Activated naive CD4-positive, alpha-beta T cell treated with anti-CD3 and anti-CD28 coated beads for 36 hours (primary cell): ENCODE measurements at regions not wholly inside any gene's neighbourhood (a gene's known extent, or its start where the extent isn't known, plus 50 kb on each side); places are given as distances from the start of the nearest gene placed in this dataset.
"Not testable (repeated sequence)": the region's sequence is repeated elsewhere in the genome, so short reads cannot be mapped to it uniquely, and the experiment has no call there.

Experiments used
- CTCF ChIA-PET: fragments of 350-600 bp; sonication (Branson Sonifier 250); formaldehyde crosslinking; loops from one replicate; lab custom pipeline; 2021; ENCODE audit warnings: antibody characterized with exemption; lab: Charles Lee
- DNase-seq: peaks from one replicate; pipeline ENCODE4 v3.0.0-alpha.2; 2020
- H3K27ac Mint-ChIP-seq: one replicate; pipeline ENCODE4 v1.8.0; 2021; ENCODE audit warnings: mild to moderate bottlenecking, mixed read lengths
- H3K27me3 Mint-ChIP-seq: one replicate; pipeline ENCODE4 v1.8.0; 2021; ENCODE audit warnings: low read depth, mixed read lengths
- H3K36me3 Mint-ChIP-seq: one replicate; pipeline ENCODE4 v1.8.0; 2021; ENCODE audit warnings: low read depth, mixed read lengths
- H3K4me1 Mint-ChIP-seq: one replicate; pipeline ENCODE4 v1.8.0; 2021; ENCODE audit warnings: low read depth, mixed read lengths
- H3K4me3 Mint-ChIP-seq: one replicate; pipeline ENCODE4 v1.8.0; 2021; ENCODE audit warnings: mild to moderate bottlenecking, moderate library complexity, mixed read lengths
- H3K9me3 Mint-ChIP-seq: one replicate; pipeline ENCODE4 v1.8.0; 2021; ENCODE audit warnings: mixed read lengths
- intact Hi-C: fragments of 100-400 bp; cut with micrococcal nuclease; formaldehyde crosslinking; loops from one replicate; pipeline ENCODE4 v1.15.1; 2023

DNA sequence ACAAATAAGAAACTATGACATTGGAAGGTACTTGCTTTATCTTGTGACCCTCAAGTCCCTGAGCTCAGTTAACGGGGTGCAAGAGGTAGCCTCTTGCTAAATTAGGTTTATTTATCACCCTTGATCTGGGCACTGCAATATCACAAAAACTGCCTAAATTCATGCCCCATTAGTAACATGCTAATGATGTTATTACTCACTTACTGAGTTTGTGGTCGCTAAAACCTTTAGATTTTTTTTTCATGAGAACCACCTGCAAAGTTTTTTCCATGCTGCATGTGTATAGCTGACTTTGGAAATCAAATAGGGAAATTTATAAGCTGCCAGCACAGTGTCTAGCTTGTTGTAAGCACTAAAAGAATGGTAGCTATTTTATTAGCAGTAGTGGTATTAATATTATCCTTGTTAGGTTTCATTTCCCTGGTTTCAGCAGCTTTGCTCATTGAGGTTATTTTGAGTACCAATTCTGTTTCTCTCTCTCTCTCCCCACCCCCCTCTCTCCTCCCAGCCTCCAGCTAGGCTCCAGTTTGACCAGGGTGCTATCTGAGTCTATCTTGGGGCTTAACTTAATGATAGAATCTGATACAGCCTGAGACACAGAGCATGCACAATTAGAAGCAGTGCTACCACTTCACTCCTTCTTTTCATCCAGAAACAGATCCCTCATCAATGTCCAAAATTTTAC is 88.7 kb upstream of the ATP8B1 start:
- H3K9me3 Mint-ChIP-seq: peaks cover 7% of the 10 kb centered on the region
- H3K27ac Mint-ChIP-seq: no peak overlapping the region
- peaks cover 3% of the 10 kb centered on the region for H3K27me3 Mint-ChIP-seq
- intact Hi-C loops: no loop called here
- H3K36me3 Mint-ChIP-seq: no peaks in the 10 kb centered on the region
- H3K4me1 Mint-ChIP-seq: no peaks in the 10 kb centered on the region
- no peak for DNase-seq
- H3K4me3 Mint-ChIP-seq: no peak overlapping the region
- CTCF ChIA-PET: interaction anchor here (0.6 to 3.7 kb wide), 2 partner anchors 10 to 182 kb away, joined by 5 to 19 read pairs; no protein-coding TSS in a partner anchor

DNA sequence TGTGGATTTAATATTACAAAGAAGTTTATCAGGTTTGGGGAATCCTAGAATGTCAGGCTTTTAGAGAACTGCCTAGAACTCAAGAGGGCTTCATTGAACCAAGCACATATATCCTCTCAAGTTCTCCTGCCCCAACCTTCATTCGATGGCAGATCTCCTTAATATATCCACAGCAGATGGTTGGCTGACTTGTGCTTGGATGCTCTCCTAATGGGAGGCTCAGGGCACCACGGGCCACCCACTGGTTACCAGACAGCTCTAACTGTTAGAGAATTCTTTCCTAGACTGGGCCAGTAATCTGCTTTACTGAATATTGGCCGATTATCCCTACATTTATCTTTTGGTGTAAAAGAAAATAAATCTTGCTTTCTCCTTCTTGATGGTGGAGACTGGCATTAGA is 87.2 kb upstream of the ATP8B1 start:
- H3K4me1 Mint-ChIP-seq: no peaks in the 10 kb centered on the region
- H3K27me3 Mint-ChIP-seq: peaks cover 3% of the 10 kb centered on the region
- intact Hi-C loops: no loop called here
- CTCF ChIA-PET: interaction anchor here (0.5 to 3.7 kb wide), 2 partner anchors 8 to 152 kb away, joined by 3 to 19 read pairs; no protein-coding TSS in a partner anchor
- H3K36me3 Mint-ChIP-seq: no peaks in the 10 kb centered on the region
- H3K9me3 Mint-ChIP-seq: peaks cover 7% of the 10 kb centered on the region
- no peak overlapping the region for H3K4me3 Mint-ChIP-seq
- no peak for DNase-seq
- H3K27ac Mint-ChIP-seq: no peak overlapping the region

DNA sequence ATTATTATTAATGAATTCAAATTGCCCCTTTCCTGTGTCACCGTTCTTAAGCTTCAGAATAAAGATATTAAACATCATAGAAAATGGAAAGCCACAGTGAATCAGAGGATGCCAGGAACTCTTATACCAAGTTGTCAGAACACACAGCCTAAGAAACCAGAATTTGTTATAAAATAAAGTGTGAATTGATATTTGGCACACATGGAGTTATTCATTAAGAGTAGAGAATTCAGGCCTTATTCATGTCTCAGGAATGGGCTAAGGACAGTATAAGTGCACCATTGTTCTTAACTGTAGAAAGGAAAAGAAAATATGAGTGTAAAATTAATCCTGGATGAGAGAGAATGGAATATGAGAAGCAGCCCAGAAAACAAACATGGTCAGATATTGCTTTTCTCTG is 86.7 kb upstream of the ATP8B1 start:
- Mint-ChIP-seq H3K4me3 (no peak overlapping the region), H3K4me1 (no peaks in the 10 kb centered on the region), H3K27ac (no peak overlapping the region), H3K27me3 (peaks cover 3% of the 10 kb centered on the region), H3K36me3 (no peaks in the 10 kb centered on the region), H3K9me3 (peaks cover 7% of the 10 kb centered on the region)
- CTCF ChIA-PET: interaction anchor here (3.7 kb wide), 1 partner anchor 8 kb away, joined by 19 read pairs; no protein-coding TSS in a partner anchor
- intact Hi-C loops: no loop called here
- no peak for DNase-seq

DNA sequence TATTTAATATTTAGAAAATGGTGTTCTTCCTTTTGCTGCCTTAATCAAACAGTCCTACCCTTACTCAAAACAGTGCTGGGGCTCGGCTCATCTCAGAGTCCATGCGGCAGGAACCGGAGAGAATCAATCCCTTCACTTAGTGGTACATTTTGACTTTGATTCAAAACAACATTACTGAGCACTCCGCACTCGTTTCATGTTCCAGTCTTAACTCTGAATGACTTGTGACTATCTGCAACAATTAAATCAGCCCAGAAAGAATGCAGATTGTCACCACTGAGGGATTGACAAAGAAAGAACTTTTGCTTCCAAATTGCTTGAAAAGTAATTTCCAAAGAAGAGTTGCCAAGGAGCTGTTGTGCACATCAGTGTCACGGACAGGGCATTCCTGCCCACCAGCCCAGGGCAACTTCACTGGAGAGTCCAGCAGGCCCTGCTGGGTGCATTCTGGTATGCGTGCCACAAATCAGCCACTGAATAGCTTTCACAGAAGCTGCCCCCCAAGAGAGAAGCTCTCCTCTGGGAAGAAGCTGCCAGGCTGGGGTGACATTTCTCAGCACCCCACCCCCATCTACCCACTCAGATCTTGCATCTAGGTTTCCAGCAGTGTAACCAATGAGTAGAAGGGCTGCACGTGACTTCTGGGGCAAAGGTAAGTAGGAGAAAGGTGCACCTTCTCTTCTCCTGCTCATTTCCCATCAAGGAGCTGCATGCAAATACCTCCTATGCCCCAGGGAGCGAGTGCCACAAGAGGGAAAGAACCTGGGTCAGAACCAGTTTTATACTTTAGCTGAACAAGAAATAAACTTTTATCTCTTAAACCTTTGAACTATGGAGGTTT is 84.6 kb upstream of the ATP8B1 start:
- intact Hi-C loops: no loop called here
- Mint-ChIP-seq H3K36me3 (no peaks in the 10 kb centered on the region), H3K4me3 (no peak overlapping the region), H3K27me3 (peaks cover 3% of the 10 kb centered on the region), H3K4me1 (no peaks in the 10 kb centered on the region), H3K27ac (no peak overlapping the region), H3K9me3 (peaks cover 7% of the 10 kb centered on the region)
- CTCF ChIA-PET: no interaction called here
- no peak for DNase-seq

DNA sequence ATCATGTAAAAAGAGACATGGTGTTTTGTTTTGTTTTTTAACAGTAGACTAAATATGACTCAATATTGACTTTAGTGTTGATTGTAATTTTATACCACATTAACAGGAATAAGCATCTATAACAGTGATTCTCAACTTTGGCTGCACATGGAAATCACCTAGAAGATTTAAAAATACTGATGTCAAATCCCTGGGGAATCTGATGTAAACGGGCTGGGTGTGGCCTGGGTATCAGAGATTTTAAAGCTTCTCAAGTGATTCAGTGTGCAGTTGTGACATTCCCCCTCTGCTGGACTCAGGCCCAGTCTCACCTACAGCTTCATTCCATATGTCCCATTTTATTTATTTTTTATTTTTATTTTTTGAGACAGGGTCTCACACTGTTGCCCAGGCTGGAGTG is 82.8 kb upstream of the ATP8B1 start:
- intact Hi-C loops: no loop called here
- H3K9me3 Mint-ChIP-seq: peaks cover 4% of the 10 kb centered on the region
- peaks cover 5% of the 10 kb centered on the region for H3K27me3 Mint-ChIP-seq
- CTCF ChIA-PET: interaction anchor here (0.7 kb wide), 1 partner anchor 206 kb away, joined by 3 read pairs; no protein-coding TSS in a partner anchor
- no peak overlapping the region for H3K27ac Mint-ChIP-seq
- no peaks in the 10 kb centered on the region for H3K4me1 Mint-ChIP-seq
- no peaks in the 10 kb centered on the region for H3K36me3 Mint-ChIP-seq
- no peak for DNase-seq
- H3K4me3 Mint-ChIP-seq: no peak overlapping the region

DNA sequence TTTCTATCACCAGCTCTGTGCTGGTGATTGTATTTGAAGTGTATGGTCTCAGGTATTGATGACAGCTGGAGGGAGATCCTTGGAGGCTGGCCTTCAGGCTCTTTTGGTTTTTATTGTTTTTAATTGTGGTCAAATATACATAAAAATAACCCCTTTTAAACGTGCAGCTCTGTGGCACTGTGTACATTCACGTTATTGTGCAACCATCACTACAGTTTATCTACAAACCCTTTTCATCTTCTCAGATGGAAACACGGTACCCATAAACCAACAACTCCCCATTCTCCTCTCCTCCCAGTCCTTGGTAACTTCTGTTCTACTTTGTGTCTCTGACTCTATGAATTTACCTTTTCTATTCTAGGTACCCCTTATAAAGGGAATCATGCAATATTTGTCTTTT is 79.3 kb upstream of the ATP8B1 start:
- Mint-ChIP-seq H3K36me3 (no peaks in the 10 kb centered on the region), H3K27ac (no peak overlapping the region), H3K4me3 (no peak overlapping the region), H3K27me3 (peaks cover 17% of the 10 kb centered on the region), H3K9me3 (peaks cover 2% of the 10 kb centered on the region), H3K4me1 (no peaks in the 10 kb centered on the region)
- DNase-seq: no peak
- CTCF ChIA-PET: interaction anchor here (0.8 to 2.5 kb wide), 22 partner anchors 9 to 556 kb away, joined by 3 to 19 read pairs (median 4); partner anchors contain the start of genes NARS1 and NEDD4L
- intact Hi-C loops: loop anchor here (1.0 to 5.0 kb wide), 6 partner anchors 75 to 440 kb away; no protein-coding TSS in a partner anchor

DNA sequence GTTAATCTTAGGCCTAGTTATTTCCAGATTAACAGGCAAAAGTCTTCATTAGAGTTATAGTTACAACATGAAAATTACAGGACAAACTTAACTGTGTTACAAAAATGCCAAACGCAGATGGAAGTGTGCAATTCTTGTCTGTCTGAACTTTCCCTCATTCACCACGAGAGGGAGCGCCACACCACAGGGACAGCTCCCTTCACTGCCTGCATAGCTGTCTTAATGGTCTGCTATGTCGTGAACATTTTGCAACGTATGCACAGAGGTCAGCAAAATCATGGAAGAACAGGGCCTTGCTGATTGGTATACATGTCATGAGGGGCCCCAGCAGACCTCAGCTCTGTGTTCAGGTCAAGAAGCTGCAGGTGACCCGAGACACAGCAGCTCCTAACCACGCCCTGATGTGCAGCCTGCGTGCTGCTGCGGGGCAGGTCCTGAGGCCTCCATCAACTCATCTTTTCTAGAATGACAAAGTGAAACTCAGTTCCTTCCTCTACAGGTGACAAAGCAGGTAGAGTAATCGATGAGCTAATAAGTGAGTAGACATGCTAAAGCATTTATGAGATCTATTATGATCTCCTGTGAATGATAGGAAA is 78.8 kb upstream of the ATP8B1 start:
- H3K27me3 Mint-ChIP-seq: peaks cover 20% of the 10 kb centered on the region
- H3K27ac Mint-ChIP-seq: no peak overlapping the region
- DNase-seq: peak; percentile 75
- H3K9me3 Mint-ChIP-seq: peaks cover 2% of the 10 kb centered on the region
- H3K4me1 Mint-ChIP-seq: no peaks in the 10 kb centered on the region
- CTCF ChIA-PET: interaction anchor here (0.7 to 2.5 kb wide), 27 partner anchors 8 to 822 kb away, joined by 3 to 19 read pairs (median 4); partner anchors contain the start of genes NARS1 and NEDD4L
- H3K4me3 Mint-ChIP-seq: no peak overlapping the region
- no peaks in the 10 kb centered on the region for H3K36me3 Mint-ChIP-seq
- intact Hi-C loops: loop anchor here (1.0 to 5.0 kb wide), 7 partner anchors 75 to 611 kb away; no protein-coding TSS in a partner anchor

DNA sequence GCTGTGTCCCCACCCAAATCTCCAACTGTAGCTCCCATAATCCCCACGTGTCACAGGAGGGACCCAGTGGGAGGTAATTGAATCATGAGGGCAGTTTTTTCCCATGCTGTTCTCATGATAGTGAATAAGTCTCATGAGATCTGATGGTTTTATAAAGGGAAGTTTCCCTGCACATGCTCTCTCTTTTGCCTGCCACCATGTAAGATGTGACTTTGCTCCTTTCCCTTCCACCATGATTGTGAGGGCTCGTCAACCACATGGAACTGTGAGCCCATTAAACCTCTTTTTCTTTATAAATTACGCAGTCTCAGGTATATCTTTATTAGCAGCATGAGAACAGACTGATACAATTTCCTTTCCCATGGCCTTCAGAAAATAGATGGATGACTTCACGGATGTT is 76.8 kb upstream of the ATP8B1 start:
- intact Hi-C loops: loop anchor here (2.0 to 5.0 kb wide), 2 partner anchors 77 to 613 kb away; no protein-coding TSS in a partner anchor
- DNase-seq, CTCF ChIA-PET: not testable (repeated sequence)

DNA sequence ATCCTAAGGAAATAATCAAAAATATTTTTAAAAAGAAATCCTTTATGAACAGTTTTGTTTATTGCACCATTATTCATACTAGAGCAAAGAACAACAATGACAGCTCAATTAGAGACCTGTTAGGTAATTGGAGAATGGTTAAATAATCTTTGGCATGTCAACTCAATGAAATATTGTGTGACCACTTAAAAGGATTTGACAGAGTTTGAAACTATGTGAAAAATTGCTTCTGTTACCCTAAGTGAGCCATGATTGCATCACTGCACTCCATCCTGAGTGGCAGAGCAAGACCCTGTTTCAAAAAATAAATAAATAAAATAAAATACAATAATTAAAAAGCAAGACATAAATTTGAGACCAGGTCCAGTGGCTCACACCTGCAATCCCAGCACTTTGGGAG is 66.1 kb upstream of the ATP8B1 start:
- H3K9me3 Mint-ChIP-seq: peaks cover 20% of the 10 kb centered on the region
- H3K27ac Mint-ChIP-seq: no peak overlapping the region
- H3K4me3 Mint-ChIP-seq: no peak overlapping the region
- DNase-seq: no peak
- intact Hi-C loops: no loop called here
- CTCF ChIA-PET: interaction anchor here (0.7 kb wide), 1 partner anchor 18 kb away, joined by 3 read pairs; no protein-coding TSS in a partner anchor
- no peaks in the 10 kb centered on the region for H3K36me3 Mint-ChIP-seq
- no peaks in the 10 kb centered on the region for H3K4me1 Mint-ChIP-seq
- peaks cover 5% of the 10 kb centered on the region for H3K27me3 Mint-ChIP-seq

More for the DNA sequence above, 76.8 kb upstream of the ATP8B1 start:
- not testable (repeated sequence) for H3K9me3 Mint-ChIP-seq, H3K4me1 Mint-ChIP-seq, H3K27ac Mint-ChIP-seq, H3K4me3 Mint-ChIP-seq, H3K36me3 Mint-ChIP-seq
- H3K27me3 Mint-ChIP-seq: peaks cover 22% of the 10 kb centered on the region

DNA sequence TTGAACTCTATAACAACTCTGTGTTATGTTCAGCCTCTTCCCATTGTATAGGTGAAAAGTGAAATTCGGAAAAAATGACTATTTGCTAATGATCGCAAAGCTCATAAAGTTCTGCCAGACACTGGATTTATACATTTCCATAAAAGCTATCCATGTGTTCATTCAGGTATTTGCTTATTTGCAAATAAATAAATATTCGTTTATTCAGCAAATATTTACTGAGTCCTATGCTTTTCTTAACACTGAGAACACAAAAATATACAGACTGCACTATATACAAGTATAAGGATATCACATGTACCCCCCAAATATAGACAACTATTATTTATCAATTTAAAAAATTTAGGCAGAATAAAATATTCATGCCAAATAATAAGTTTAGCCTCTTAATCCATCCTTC is 63.2 kb upstream of the ATP8B1 start:
- Mint-ChIP-seq H3K36me3 (no peaks in the 10 kb centered on the region), H3K27ac (no peak overlapping the region), H3K9me3 (peaks cover 4% of the 10 kb centered on the region), H3K4me1 (no peaks in the 10 kb centered on the region), H3K27me3 (peaks cover 11% of the 10 kb centered on the region), H3K4me3 (no peak overlapping the region)
- intact Hi-C loops: no loop called here
- DNase-seq: no peak
- CTCF ChIA-PET: no interaction called here

DNA sequence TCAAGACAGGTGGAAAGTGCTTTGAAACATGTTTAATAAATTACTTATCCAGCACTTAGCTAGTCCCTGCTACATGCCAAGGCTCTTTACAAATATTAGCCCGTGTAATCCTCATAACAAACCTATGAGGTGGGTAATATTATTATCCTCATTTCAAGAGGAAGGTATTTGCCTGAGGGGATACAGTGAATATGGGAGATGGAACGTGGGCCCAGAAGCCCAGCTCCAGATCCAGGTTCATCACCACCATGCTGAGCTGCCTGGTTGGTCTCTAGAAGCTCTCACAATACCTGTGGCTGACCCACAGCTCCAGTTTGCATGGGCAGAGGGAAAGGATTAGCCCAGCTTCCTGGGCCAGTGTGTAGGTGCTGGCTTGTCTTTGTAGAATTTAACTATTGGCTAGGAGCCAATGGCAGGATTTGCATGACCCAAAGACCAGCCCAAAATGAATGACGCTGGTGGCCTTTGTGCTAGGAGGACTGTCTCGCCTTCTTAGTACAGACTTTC is 61.6 kb upstream of the ATP8B1 start:
- no peak for DNase-seq
- intact Hi-C loops: no loop called here
- no peak overlapping the region for H3K4me3 Mint-ChIP-seq
- CTCF ChIA-PET: interaction anchor here (1.4 kb wide), 1 partner anchor 17 kb away, joined by 4 read pairs; no protein-coding TSS in a partner anchor
- no peaks in the 10 kb centered on the region for H3K4me1 Mint-ChIP-seq
- H3K9me3 Mint-ChIP-seq: no peaks in the 10 kb centered on the region
- peaks cover 11% of the 10 kb centered on the region for H3K27me3 Mint-ChIP-seq
- H3K27ac Mint-ChIP-seq: no peak overlapping the region
- H3K36me3 Mint-ChIP-seq: no peaks in the 10 kb centered on the region

DNA sequence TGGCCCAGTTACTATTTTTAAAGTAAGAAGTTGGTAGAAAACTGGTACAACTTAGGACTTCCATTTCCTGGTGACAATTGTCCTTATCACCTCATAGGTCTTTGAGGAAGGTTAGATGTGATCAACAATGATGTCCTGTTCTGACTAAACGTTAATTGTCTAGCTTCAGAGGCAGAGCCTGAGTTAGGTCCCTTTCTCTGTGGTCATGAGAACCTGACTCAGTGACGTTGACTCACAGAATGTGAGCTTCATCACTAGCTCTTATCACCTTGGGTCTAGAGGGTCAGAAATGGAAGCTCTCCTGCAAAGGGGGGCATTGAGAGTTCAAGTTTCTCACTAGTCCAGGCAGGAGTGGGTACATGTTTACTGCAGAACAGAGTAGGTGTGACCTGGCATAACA is 60.6 kb upstream of the ATP8B1 start:
- DNase-seq: no peak
- Mint-ChIP-seq H3K27me3 (peaks cover 11% of the 10 kb centered on the region), H3K36me3 (no peaks in the 10 kb centered on the region), H3K27ac (no peak overlapping the region), H3K4me1 (no peaks in the 10 kb centered on the region), H3K4me3 (no peak overlapping the region), H3K9me3 (no peaks in the 10 kb centered on the region)
- CTCF ChIA-PET: interaction anchor here (1.4 kb wide), 1 partner anchor 18 kb away, joined by 4 read pairs; no protein-coding TSS in a partner anchor
- intact Hi-C loops: no loop called here
